HepG2 (cell line): ENCODE measurements at regions not wholly inside any gene's neighbourhood (a gene's known extent, or its start where the extent isn't known, plus 50 kb on each side); places are given as distances from the start of the nearest gene placed in this dataset.

Source experiments
- ATAC-seq: fragments of 200-7000 bp; cut with Tn5 transposase; 3 replicates; pipeline ENCODE4 v1.9.1; 2020; ENCODE audit warnings: mild to moderate bottlenecking, moderate library complexity
- BruUV-seq: library from RNA; stranded (reverse); fragments of 400-500 nt; replicated peaks from 2 replicates; lab custom pipeline; 2021; lab: Mats Ljungman, UMichigan
- CTCF ChIA-PET: fragments of 300-600 bp; formaldehyde crosslinking; extraction: SDS; loops from one replicate; lab custom pipeline; 2021; ENCODE audit warnings: low total read pairs, inconsistent platforms, low intra/inter-chr PET ratio; lab: Yijun Ruan, JAX
- POLR2A ChIA-PET: fragments of 350-600 bp; sonication (Branson Sonifier 250); formaldehyde crosslinking; loops from one replicate; lab custom pipeline; 2020; ENCODE audit warnings: antibody characterized with exemption, inconsistent platforms; lab: Yijun Ruan, JAX
- DNase-seq: peaks from one replicate; pipeline ENCODE4 v3.0.0-alpha.2; 2015; ENCODE audit warnings: low spot score
- FAIRE-seq: peaks from 3 replicates; lab custom pipeline; 2011; peaks lifted over from hg19 to GRCh38; lab: Jason Lieb, UNC
- H2AFZ ChIP-seq: one replicate; pipeline ENCODE4 v1.6.1; 2011; ENCODE audit warnings: low read length, inconsistent platforms
- H3K27ac ChIP-seq: fragments of 300-600 bp; 3 replicates; pipeline ENCODE4 v1.8.0; 2011; ENCODE audit warnings: mixed run types, mild to moderate bottlenecking, mixed read lengths, low read length, inconsistent platforms; ENCODE audit not compliant: insufficient read depth; ENCODE audit errors: extremely low read length
- H3K27me3 ChIP-seq, 2 experiments: fragments of 200-600 bp in 1 of 2; 2 replicates in 1 of 2; 3 replicates in 1 of 2; pipeline versions ENCODE4 v1.6.0 to v1.8.0; 2011; ENCODE audit warnings: low read length in 2 of 2, mild to moderate bottlenecking in 2 of 2, moderate library complexity in 2 of 2, inconsistent platforms in 1 of 2; ENCODE audit not compliant: insufficient read depth in 2 of 2, control insufficient read depth in 1 of 2
- H3K36me3 ChIP-seq, 2 experiments: fragments of 200-600 bp in 1 of 2; replicated peaks in 1 of 2; 2 replicates in 1 of 2; 3 replicates in 1 of 2; pipeline versions ENCODE4 v1.5.1 to v1.8.0; 2011; ENCODE audit warnings: low read length in 2 of 2, inconsistent platforms in 1 of 2; ENCODE audit not compliant: insufficient read depth in 2 of 2, control insufficient read depth in 1 of 2
- H3K4me1 ChIP-seq: 2 replicates; pipeline ENCODE4 v1.5.1; 2012; ENCODE audit warnings: low read length, inconsistent platforms; ENCODE audit not compliant: insufficient read depth
- H3K4me2 ChIP-seq: 2 replicates; pipeline ENCODE4 v1.6.0; 2011; ENCODE audit warnings: low read depth, low read length, inconsistent platforms
- H3K4me3 ChIP-seq, 3 experiments: fragments of 200-600 bp in 1 of 3; sonication (generic), shearing (Covaris generic) in 1 of 3; replicated peaks in 1 of 3; 2 replicates each; pipeline ENCODE4 v1.5.1; 2011 to 2016; ENCODE audit warnings: low read length in 3 of 3, inconsistent platforms in 2 of 3, low read depth in 2 of 3, mild to moderate bottlenecking in 2 of 3, control low read depth in 1 of 3, mixed read lengths in 1 of 3; ENCODE audit not compliant: insufficient read depth in 1 of 3
- H3K79me2 ChIP-seq: one replicate; pipeline ENCODE4 v1.6.1; 2011; ENCODE audit warnings: low read length, inconsistent platforms; ENCODE audit not compliant: insufficient read depth
- H3K9ac ChIP-seq: 2 replicates; pipeline ENCODE4 v1.6.0; 2011; ENCODE audit warnings: mild to moderate bottlenecking, low read depth, low read length, inconsistent platforms; ENCODE audit not compliant: insufficient read depth
- H3K9me3 ChIP-seq: 2 replicates; pipeline ENCODE4 v1.5.1; 2012; ENCODE audit warnings: mild to moderate bottlenecking, low read length
- H4K20me1 ChIP-seq: 2 replicates; pipeline ENCODE4 v1.6.0; 2011; ENCODE audit warnings: inconsistent platforms, mild to moderate bottlenecking, low read length, moderate library complexity; ENCODE audit not compliant: insufficient read depth
- BRF2 ChIP-seq: sonication (generic); formaldehyde crosslinking; IDR thresholded peaks from 2 replicates; pipeline ENCODE4 v1.8.1; 2022; ENCODE audit warnings: mild to moderate bottlenecking, missing genetic modification reagents
- CEBPG ChIP-seq: IDR thresholded peaks from 2 replicates; pipeline ENCODE4 v1.6.1; 2016
- KDM3A ChIP-seq: IDR thresholded peaks from 2 replicates; pipeline ENCODE4 v1.6.1; 2018; ENCODE audit warnings: low read depth, missing compliant biosample characterization
- MEF2D ChIP-seq: sonication (generic); formaldehyde crosslinking; IDR thresholded peaks from 2 replicates; pipeline ENCODE4 v1.5.1; 2020; ENCODE audit warnings: mild to moderate bottlenecking, missing genetic modification reagents
- NFATC3 ChIP-seq: sonication (generic); formaldehyde crosslinking; IDR thresholded peaks from 2 replicates; pipeline ENCODE4 v1.5.1; 2020; ENCODE audit warnings: mild to moderate bottlenecking, missing genetic modification reagents
- PCBP1 ChIP-seq: fragments of 200-400 bp; formaldehyde crosslinking; IDR thresholded peaks from 2 replicates; pipeline ENCODE4 v1.6.1; 2017; ENCODE audit warnings: mild to moderate bottlenecking, low read depth, low read length, borderline replicate concordance
- RORA ChIP-seq: sonication (generic); formaldehyde crosslinking; IDR thresholded peaks from 2 replicates; pipeline ENCODE4 v1.5.0; 2020; ENCODE audit warnings: mild to moderate bottlenecking, missing genetic modification reagents, moderate library complexity
- SP1 ChIP-seq, 2 experiments: fragments of 450-650 bp in 1 of 2; sonication (generic) in 1 of 2; formaldehyde crosslinking in 1 of 2; IDR thresholded peaks; 2 replicates each; pipeline versions ENCODE4 v1.4.0 to v1.6.1; 2016 to 2020; ENCODE audit warnings: missing genetic modification reagents in 1 of 2
- STAT6 ChIP-seq: sonication (generic); formaldehyde crosslinking; IDR thresholded peaks from 2 replicates; pipeline ENCODE4 v1.4.0; 2020; ENCODE audit warnings: missing genetic modification reagents, mild to moderate bottlenecking, borderline replicate concordance
- TGIF2 ChIP-seq: IDR thresholded peaks from 2 replicates; pipeline ENCODE4 v1.6.1; 2016; ENCODE audit warnings: control low read depth, missing compliant biosample characterization
- ZNF12 ChIP-seq: sonication (generic); formaldehyde crosslinking; IDR thresholded peaks from 2 replicates; pipeline ENCODE4 v1.5.0; 2020; ENCODE audit warnings: missing genetic modification reagents
- ZNF589 ChIP-seq: sonication (generic); formaldehyde crosslinking; conservative IDR thresholded peaks from 2 replicates; pipeline ENCODE4 v1.8.0; 2022; ENCODE audit warnings: mild to moderate bottlenecking, moderate library complexity, missing genetic modification reagents
- ZNF670 ChIP-seq: sonication (generic); formaldehyde crosslinking; IDR thresholded peaks from 2 replicates; pipeline ENCODE4 v1.8.0; 2022; ENCODE audit warnings: mild to moderate bottlenecking, missing genetic modification reagents, borderline replicate concordance
- WGBS: methylation state at CpG from one replicate; pipeline ENCODE4 v1.1.6; 2017; ENCODE audit warnings: low lambda C conversion rate; 5-methylcytosine and 5-hydroxymethylcytosine counted together
- in situ Hi-C: cut with HindIII; loops from 2 replicates; pipeline ENCODE4 v1.10.0; 2017; ENCODE audit warnings: low pct_unique_long_range_greater_than_20kb; ENCODE audit not compliant: extremely low pct_ligation_motif_present
- intact Hi-C: fragments of 100-400 bp; cut with micrococcal nuclease; formaldehyde crosslinking; loops from one replicate; pipeline ENCODE4 v1.10.0; 2022; ENCODE audit not compliant: unreplicated experiment

GRCh38 chr21:17416139-17416538 lies 96.7 kb upstream of the CXADR start (continued):
- no peak for TF ChIP-seq STAT6

- H3K9me3 ChIP-seq = no peaks in the 10 kb centered on the region
- H4K20me1 ChIP-seq = no peaks in the 10 kb centered on the region
- H3K4me3 ChIP-seq = no peak overlapping the region
- no peaks in the 10 kb centered on the region for H3K79me2 ChIP-seq
- intact Hi-C loops = no loop called here
- in situ Hi-C loops = no loop called here
- DNase-seq = no peak
- FAIRE-seq = no peak
- TF ChIP-seq CEBPG (CRISPR knock-in tag) = no peak
- H2AFZ ChIP-seq = peak overlapping the region; percentile 15
- ChIA-PET POLR2A (no interaction called here), CTCF (no interaction called here)
- no peak overlapping the region for H3K27ac ChIP-seq
- 31% methylated on average over 2 of the region's 2 CpGs for WGBS
- no peaks in the 10 kb centered on the region; a peak in 1 of 5 replicates for H3K27me3 ChIP-seq
- H3K4me1 ChIP-seq = peaks cover 14% of the 10 kb centered on the region
- no peaks in the 10 kb centered on the region for H3K36me3 ChIP-seq
- H3K4me2 ChIP-seq = no peak overlapping the region
- no TSS peak for BruUV-seq
- H3K9ac ChIP-seq = no peak overlapping the region
- no peak for ATAC-seq
Observed at GRCh38 chr21:17422931-17423330, 89.9 kb upstream of the CXADR start.

- Histone ChIP-seq H3K79me2 (no peaks in the 10 kb centered on the region), H3K36me3 (no peaks in the 10 kb centered on the region), H3K4me1 (no peaks in the 10 kb centered on the region), H3K4me3 (no peak overlapping the region), H3K9me3 (no peaks in the 10 kb centered on the region), H3K4me2 (no peak overlapping the region), H3K27ac (no peak overlapping the region), H4K20me1 (no peaks in the 10 kb centered on the region), H3K9ac (no peak overlapping the region), H2AFZ (no peak overlapping the region), H3K27me3 (no peaks in the 10 kb centered on the region)
- CTCF ChIA-PET = no interaction called here
- 61% methylated on average over 7 of the region's 7 CpGs for WGBS
- intact Hi-C loops (no loop called here), in situ Hi-C loops (no loop called here)
- no peak for ATAC-seq
- no peak for FAIRE-seq
- DNase-seq = no peak
- no TSS peak for BruUV-seq
- POLR2A ChIA-PET = no interaction called here
- TF ChIP-seq ZNF670 = no peak
- TF ChIP-seq ZNF589 (CRISPR knock-in tag) = no peak
- no peak for TF ChIP-seq MEF2D (CRISPR knock-in tag)
- no peak for TF ChIP-seq SP1 (IDR thresholded peaks at IDR 0.05)
- no peak for TF ChIP-seq SP1 (CRISPR knock-in tag; IDR thresholded peaks at IDR 0.05)
- no peak for TF ChIP-seq RORA (CRISPR knock-in tag)
- TF ChIP-seq BRF2 = no peak
- no peak for TF ChIP-seq KDM3A
- no peak for TF ChIP-seq ZNF12 (CRISPR knock-in tag)
- no peak for TF ChIP-seq PCBP1
- TF ChIP-seq TGIF2 (CRISPR knock-in tag) = no peak
- TF ChIP-seq NFATC3 = no peak
Observed at GRCh38 chr21:17427157-17427556, 85.7 kb upstream of the CXADR start.
